ENCODE measurements at regions not wholly inside any gene's neighbourhood (a gene's known extent, or its start where the extent isn't known, plus 50 kb on each side); places are given as distances from the start of the nearest gene placed in this dataset.
A peak's percentile ranks its signal among the peaks of the same experiment; 100 is the strongest.
"Not testable (repeated sequence)": the region's sequence is repeated elsewhere in the genome, so short reads cannot be mapped to it uniquely, and the experiment has no call there.

DNA sequence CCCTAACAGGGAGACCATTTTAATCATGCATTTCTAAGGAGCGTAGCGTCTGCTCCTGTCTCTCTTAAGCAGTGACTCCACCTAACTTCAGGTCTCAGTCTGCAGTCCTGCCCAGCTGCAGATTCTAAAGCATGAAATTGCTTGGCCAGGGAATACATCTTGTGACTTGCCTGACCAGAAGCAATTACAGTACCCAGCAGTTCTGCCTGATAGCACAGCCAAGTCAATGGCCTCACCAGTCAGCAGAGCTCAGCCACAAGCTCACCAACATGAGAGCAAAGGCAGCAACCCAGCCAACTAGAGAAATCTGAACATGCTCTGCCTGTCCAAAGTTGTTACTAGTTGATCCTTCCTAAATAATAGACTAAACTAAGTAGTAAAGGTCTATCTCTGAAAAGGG is 2011.9 kb upstream of the PCDH10 start:
- DNase-seq = no peak

DNA sequence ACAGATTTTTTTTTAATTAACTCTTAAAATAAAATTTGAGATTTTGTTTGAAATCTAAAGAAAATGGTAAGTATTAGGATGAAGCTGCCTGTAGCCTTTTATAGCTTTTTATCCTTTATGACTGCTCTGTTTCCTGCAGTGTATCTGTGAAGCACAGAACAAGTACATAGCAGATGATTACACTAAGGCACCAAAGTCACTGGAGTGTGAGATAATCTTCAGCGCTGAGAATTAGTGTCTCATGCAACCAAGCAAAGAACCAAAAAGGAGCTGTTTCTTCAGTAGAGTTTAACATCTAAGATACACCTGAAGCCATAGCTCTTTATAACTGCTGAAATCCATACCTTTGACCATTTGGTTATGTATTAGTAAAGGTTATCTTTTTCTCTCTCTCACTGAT is 1989.8 kb upstream of the PCDH10 start:
- DNase-seq = no peak

DNA sequence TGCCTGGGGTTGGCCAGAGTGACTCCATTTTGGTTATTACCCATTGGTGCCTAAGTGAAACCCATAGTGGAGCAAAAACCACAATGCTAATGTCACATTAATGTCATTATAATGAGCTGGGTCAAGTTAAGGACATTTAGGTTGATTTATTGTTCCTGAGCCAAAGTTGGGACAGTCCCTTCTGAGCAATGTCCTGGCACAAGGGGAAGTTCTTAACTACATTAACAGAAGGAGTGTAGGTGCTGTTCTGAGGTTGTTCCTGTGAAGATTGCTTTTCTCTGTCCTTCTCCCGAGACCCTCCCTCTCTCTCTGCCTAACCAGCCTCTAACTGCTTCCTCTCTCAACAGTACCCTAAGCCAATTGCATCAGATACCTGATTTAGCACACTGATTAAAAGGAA is 1956.8 kb upstream of the PCDH10 start:
- DNase-seq = no peak

DNA sequence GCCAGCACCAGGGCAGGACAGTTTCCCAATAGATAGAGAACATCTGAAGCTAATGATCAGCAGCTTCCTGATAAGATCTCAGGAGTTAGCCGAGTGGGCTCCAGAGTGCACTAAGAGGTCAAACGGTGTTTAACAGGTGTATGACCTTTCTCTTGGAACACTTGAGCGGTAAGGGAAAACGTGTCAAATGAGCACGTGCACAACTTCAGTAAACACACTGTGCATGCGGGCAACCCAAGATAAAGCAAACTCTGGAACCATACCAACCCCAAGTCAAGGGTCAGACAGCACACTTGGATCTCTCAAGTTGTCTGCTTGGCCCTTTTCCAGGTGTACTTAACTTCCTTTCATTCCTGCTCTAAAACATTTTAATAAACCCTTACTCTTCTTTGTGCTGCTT is 1941.5 kb upstream of the PCDH10 start:
- peak; percentile 45 for DNase-seq

DNA sequence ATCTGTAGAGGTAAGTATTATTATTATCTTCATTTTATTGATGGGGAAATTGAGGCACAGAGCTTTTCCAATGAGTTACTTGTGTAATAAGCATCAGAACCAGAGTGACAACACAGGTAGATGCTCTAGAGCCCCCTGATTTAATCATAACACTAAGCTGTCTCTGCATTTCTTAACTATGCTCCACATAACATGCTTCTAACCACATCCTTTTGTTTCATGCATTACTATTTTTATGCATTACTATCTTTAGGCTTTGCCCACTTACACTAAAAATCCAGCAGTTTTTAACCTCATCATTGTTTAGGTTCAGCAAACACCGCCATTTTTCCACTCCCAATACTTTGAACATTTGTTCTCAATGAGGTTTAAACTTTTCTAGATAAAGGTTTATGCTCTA is 1900.8 kb upstream of the PCDH10 start:
- no peak for DNase-seq

DNA sequence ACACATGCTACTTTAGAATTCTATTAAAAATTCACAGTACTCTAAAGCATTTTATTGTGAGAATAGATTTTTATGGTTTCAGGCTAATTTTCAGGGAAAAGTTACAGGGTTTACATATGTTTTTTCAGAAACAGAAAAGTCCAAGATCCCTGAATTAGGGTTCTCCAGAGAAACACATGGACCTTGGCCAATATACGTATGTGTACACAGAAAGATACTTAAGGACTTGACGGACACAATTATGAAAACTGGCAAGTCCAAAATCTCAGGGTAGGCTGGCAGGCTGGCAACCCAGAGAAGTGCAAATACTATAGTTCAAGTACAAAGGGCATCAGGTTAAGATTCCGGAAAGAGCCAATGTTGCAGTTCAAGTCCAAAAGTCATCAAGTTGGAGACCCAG is 1897.8 kb upstream of the PCDH10 start:
- no peak for DNase-seq

DNA sequence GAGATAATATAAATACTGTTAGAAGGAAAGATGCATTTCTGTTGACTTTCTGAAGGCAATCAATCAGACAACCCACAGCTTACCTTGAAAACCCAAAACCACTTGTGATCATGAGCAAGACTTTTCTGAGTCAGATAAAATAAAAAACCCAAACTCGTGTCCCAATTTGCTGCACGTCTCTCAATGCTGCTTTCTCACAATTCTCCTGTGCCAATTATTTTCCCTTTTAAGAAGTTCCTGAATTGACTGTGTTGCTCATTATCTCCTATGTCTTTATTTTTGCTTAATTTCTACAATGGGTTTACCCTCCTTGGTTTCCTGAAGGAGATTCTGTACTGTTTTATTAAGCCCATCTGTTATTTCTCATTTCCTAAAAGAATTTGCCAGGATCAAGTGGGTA is 1891.9 kb upstream of the PCDH10 start:
- no peak for DNase-seq

DNA sequence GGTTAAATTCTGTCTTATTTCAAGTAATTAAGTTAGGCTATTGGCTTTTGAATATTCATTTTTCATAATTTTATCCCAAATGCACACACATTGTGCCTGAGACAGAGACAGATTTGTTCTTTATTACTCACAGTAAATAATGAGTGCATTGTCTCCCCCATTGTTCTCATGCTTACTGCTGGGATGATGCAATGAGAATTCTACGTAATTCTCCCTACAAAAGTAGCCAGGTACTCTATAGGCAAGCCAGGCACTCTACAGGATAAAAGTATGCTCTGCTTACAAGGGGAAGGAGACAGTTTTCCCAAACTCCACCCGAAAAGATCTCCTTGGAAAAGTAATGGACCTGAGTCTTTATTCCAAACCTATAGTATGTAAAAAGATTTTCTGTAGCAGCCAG is 1890.7 kb upstream of the PCDH10 start:
- DNase-seq = no peak

DNA sequence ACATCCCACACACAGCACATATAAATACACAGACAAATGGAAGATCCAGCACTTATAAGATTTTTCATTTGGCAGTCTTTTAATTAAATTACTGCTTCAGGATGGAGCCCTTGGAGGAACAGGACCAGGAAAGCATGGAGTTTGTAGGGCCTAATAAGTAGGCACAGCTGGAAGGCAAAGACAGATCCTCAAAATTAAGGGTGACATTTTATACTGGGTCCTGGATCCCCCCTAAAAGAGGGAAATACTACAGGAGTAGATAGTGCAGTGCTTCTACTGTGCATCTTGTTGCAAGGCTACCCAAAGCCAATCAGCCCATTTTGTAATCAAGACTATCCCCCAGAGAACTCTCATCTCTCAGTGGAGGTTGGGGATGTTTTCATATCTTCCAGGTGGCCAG is 1860.7 kb upstream of the PCDH10 start:
- DNase-seq = no peak

DNA sequence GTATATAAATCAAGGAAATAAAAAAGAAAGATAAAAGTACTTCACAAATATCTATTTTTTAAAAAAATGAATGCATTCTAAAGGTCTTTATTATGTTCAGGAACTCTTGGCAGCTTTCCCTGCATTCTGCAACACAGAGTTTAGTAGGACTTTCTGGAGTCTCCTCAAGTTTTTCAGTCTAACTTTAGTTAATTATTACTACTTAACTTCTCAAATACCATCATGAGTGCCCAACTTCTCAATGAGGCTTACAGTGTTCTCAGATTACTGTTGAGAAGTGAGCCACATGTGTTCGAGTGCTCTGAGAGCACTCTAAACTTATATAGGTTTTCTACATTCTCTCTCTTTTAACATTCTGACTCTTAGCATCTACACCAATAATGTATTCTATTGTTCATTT is 1852.9 kb upstream of the PCDH10 start:
- no peak for DNase-seq

DNA sequence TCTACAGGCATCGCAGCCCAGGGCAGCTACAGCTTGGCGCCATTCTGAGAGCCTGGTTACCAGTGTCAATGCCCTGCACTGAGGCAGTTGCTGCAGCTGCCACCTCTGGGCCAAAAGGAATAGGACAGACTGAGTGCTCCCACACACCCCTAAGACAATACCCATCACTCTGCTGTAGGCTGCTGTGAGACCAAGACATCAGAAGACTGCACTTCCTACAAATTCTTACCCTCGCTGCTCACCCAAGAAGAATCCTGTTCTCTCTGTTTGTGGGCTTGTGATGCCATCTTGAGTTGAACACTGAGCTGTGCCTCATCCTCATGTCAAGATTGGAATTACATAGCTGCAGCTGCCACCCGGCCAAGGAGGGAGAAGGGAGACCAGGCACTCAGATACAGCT is 1847.0 kb upstream of the PCDH10 start:
- DNase-seq = no peak

DNA sequence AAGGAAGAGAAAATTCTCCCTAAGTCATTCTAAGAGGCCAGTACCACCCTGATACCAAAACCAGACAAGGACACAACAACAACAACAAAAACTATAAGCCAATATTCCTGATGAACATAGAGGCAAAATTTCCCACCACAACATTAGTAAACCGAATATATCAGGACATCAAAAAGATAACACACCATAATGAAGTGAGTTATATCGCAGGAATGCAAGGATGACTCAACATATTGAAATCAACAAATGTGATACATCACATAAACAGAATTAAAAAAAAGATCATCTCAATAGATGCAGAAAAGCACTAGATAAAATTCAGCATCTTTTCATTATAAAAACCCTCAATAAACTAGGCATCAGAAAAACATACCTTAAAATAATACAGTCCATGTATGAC is 1844.4 kb upstream of the PCDH10 start:
- DNase-seq = no peak

DNA sequence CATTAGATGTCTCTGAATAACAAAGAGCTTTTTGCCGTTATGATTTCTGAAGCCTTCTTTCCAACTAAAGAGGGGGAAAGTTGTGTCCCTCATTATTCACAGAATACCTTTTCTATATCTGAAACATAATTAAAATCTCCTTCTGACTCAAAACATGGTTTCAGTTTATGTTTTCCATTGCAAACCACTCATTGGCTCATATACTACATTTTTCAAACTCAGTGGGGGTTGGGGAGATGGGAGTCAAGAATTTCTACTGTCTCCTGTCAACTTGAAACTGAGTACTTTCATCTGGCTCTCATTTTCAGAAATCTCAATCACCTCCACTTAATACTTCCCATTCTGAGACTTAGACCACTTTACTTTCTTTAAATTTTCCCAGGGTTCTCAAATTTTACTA is 1839.5 kb upstream of the PCDH10 start:
- DNase-seq = no peak

DNA sequence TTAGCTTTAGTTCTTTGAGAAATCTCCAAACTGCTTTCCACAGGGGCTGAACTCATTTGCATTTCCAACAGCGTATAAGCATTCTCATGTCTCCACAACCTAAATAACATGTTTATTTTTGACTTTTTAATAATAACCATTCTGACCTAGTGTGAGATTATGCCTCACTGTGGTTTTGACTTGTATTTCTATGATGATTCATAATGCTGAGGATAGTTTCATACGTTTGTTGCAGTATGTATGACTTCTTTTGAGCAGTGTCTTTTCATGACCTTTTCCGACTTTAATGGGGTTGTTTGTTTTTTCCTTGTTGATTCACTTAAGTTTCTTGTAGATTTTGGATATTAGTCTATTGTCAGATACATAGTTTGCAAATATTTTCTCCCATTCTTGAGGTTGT is 1833.0 kb upstream of the PCDH10 start:
- DNase-seq = no peak

DNA sequence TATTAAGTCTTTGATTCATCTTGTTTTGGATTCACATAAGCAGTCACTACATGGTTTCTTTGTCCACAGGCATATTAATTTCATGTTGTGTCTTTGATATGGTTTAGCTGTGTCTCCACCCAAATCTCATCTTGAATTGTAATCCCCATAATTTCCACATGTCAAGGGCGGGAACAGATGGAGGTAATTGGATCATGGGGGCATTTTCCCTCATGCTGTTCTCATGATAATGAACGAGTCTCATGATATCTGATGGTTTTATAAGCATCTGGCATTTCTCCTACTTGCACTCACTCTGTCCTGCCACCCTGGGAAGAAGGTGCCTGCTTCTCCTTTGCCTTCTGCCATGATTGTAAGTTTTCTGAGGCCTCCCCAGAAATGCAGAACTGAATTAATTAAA is 1811.2 kb upstream of the PCDH10 start:
- DNase-seq = no peak

DNA sequence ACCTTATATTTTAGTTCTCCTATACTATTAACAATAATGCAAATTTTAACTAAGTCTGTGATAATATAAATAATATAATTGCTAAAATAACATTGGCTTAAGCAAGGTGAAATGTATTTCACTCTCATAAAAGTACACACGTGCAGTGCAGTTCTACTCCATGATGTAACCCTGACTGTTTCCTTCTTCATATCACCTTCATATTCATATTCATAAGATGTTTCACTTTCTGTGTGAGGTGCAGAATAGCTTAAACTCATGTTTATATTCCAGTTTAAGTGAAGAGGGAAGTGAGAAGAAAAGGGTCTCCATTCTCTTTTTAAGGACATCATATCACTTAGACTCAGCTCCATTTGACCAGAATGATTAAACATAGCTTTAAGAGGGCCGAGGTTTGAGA is 1810.0 kb upstream of the PCDH10 start:
- no peak for DNase-seq

DNA sequence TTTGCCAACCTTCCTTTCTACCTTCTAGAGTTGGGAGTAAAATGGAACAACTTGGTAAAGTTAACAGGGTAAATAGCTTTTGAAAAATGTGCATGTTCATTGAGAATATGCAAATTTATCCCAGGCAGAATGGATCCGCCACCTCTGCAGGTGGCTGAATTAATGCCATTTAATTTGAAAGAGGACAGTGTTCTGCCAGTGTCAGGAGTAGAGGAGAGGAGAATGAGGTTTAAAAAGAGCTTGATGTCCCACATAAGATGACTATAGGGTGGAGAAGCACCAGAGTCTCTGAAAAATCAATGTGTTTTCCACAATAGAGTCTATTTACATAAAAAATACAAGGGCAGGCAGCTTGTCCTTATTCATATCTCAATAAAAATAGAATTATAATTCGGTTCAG is 1804.3 kb upstream of the PCDH10 start:
- DNase-seq = no peak

DNA sequence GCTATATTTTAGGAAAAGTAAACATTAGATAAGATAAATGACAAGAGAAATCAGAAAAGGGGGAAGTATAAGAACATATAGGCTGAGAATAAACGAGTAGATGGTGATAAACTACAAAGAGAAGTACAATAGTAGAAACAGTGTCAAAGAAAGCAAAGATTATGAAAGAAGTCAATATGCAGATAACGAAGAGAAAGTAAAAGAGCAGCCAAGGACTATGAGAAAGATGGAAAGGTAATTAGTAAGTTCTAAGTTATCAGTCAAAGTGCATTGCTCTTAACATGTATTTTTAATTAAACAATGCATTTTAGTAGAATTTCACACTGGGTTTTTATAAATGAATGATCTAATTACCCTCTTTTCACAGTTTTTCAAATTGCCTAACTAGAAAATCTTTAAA is 1801.3 kb upstream of the PCDH10 start:
- DNase-seq = no peak

DNA sequence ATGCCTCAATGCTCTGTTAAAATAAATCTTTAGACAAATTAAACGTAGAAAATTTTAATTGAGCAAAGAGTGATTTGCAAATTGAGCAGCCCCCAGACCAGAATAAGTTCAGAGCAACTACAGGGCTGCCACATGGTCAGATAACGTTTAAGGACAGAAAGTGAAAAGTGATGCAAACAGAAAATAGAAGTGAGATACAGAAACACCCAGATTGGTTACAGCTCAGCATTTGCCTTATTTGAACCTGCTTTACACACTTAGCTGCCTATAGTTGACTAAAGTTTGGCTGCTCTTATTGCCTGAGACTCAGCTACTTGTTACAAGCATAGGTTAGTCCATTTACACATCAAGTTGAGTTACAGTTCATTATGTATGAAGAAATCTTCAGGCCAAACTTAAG is 1800.8 kb upstream of the PCDH10 start:
- DNase-seq = no peak

DNA sequence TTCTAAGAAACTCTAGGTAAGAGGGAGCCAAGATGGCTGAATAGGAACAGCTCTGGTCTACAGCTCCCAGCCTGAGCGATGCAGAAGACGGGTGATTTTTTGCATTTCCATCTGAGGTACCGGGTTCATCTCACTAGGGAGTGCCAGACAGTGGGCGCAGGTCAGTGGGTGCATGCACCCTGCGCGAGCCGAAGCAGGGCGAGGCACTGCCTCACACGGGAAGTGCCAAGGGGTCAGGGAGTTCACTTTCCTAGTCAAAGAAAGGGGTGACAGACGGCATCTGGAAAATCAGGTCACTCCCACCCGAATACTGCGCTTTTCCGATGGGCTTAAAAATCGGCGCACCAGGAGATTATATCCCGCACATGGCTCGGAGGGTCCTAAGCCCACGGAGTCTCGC is 1796.7 kb upstream of the PCDH10 start:
- not testable (repeated sequence) for DNase-seq

DNA sequence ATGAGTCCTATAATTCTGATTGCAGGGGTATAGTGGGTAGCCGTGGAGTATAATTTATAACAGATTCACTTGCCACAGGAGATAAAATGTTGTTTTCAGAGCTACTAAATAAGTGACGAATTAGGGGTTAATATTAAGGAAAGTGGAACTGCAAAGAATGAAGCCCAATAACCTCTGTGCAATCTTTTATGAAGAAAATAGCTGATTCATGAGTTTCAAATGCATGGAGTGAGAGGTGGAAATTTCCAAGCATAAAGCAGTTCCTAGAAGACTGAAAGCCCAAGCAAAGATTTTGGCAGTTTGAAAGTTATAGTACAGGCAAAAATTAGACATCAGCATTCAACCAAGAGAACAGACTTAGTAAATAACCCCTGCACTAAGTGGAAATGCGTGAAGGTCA is 1782.4 kb upstream of the PCDH10 start:
- DNase-seq = no peak

DNA sequence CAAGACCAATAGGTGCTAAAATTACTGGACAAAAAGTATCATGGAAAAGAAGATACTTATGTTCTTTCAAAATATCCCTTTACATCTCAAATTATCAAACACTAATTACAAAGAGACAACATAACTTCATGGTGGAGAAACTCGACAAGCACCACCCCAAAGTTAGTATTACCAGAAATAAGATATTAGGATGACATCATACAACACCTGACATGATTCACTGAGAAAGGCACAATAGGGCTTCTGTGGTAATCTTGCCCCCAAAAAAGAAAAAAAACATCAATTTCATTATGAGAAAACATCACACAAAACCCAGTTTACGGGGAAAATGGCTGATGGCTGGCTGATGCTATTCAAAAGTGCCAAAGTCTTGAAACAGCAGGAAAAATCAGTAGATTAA is 1781.7 kb upstream of the PCDH10 start:
- no peak for DNase-seq

DNA sequence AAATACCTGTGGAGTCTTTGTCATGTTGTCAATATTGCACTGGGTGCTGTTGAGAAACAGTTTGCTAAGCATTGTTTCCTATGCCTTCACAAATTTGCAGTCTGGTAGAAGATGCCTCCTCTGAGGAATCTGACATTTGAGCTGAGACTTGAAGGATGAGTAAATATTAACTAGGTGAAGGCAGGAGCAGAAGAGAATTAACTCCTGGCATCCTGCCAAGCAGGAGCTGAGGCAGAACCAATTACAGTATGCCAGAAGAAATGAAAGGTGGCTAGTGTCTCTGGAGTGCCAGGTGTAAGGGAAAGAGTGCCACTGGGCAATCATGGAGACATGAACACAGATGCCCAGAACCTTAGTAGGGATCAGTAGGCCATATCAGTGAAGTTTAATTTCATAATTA is 1778.2 kb upstream of the PCDH10 start:
- DNase-seq = peak; percentile 66

DNA sequence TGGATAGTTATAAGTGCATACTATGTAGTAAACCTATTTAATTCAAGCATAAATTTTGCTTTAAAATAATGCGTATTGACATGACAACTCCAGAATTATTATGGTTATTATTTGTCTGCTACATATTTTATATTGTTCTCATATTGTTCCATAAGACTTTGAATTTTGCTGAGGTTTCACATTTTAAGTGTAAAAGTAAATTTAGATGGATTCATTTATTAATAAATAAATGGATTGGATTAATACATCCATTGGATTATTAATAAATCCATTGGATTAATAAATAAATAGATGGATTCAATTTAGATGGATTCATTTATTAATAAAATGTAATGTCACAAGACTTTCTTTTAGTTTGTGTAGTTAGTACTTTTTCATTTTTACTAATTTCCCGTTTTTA is 1768.0 kb upstream of the PCDH10 start:
- no peak for DNase-seq

DNA sequence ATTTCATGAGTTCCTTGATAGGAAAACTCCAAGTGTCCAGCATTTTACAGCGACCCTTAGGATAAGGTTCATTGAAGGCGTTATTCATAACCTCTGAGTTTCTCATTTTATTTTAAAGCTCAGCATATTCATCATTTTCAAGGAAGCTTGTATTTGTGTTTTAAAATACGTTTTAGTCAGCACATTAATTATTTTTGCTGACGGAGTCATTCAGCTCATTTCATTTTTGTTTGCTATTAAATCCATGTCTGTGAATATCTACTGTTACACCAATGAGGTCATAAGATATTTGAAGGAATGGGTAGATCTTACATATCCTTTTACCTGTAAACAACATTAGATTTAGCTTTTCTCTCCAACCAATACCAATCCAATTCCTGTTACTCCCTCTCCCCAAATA is 1766.3 kb upstream of the PCDH10 start:
- no peak for DNase-seq

DNA sequence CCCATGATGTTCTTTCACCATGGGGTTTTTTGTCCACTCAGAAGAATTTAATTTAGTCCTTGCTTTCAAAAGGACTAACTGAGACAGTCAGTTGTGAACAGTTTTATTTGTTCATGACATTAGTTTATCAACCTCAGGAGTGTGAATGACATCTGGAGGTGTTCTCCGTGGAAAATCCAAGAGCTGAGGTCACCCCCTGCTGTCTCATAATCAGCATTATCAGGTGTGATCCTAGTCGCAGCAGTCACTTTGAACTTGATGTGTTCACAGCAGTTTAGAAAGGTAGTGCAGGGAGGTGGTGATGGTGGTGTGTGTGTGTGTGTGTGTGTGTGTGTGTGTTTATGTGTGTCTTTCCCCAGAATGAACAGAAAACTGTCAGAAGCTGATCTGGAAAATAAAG is 1760.8 kb upstream of the PCDH10 start:
- no peak for DNase-seq

DNA sequence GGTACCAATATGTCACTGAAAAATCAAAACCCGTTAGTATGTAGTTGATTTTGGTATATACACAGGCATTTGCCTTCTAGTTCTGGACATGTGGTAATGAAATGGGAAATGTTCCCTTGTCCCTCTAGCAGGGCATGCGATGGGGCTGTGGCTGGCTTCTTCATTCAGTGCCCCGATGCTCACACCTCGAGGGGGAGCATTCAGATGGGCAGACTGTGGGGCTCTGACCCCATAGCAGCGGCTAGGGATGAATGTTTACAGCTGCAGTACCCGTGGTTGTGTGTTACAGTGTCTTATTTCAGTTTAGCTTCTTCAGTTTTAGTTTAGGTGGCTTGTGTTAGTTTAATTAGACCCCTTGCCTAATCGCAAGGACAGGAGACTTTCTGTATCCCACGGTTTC is 1741.0 kb upstream of the PCDH10 start:
- no peak for DNase-seq
